MV-4-11 (cell line): ENCODE measurements at regions not wholly inside any gene's neighbourhood (a gene's known extent, or its start where the extent isn't known, plus 50 kb on each side); places are given as distances from the start of the nearest gene placed in this dataset.
A peak's percentile ranks its signal among the peaks of the same experiment; 100 is the strongest.

Experiments used
- DNase-seq: peaks from one replicate; lab custom pipeline; 2025; lab: John Stamatoyannopoulos, UW

- no peak for DNase-seq
These were observed 652.0 kb upstream of the CELF2 start for GRCh38 chr10:10365676-10366075.

DNA sequence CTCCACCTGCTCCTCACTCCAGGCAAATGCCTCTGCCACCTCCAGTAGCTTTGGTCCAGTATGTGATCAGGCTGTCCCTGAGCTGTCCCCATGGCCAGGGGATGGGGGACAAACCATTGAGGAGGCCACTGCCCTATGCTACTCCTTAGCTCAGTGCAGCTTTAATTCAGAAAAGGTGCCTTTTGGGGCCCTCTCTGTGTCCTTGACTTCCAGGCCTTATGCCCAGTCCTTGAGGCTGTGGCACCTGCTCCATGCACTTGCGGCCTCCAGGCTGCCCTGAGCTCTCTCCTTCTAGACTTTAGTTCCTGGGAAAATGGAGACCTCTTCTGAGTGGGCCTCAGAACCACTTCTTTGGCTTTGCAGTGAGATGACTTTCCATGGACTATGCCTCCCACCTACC lies 650.8 kb upstream of the CELF2 start:
- DNase-seq = no peak

DNA sequence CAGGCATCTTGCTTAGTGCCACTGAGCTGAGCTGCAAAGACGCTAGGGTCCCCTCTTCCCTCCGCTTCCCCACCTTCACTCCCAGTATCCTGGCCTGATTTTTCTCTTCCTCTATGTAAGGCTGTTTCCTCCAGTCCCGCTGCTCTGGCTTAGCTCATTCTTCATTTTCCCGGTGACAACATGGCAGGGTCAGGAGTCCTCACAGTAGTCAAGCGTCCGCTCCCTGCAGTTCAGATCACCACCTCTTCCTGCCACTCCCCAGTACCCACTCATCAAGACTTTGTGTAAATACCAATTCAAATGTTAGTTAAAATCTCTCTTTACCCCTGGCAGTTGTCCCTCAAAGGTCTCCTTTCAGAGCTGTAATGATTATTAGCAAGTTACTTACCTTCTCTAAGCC lies 650.4 kb upstream of the CELF2 start:
- no peak for DNase-seq

- no peak for DNase-seq
These were observed 648.6 kb upstream of the CELF2 start for GRCh38 chr10:10368951-10369576.

DNA sequence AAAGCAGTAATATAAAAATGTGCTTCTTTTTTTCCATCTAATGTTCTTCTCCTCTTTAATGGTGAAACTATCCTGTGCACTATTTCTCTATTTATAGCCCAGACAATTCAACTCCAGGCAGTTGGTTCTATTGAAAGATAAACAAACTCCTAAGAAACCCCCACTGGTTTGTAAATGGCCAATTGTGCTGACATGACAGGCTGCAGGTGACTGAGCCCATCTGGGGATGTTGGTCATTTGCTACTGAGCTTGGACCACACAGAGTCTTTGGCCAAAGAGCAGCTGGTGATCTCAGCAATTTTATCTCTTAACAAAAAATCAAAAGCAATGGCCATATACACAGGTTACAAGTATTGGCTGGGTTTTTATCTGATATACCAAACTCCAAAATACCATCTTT lies 631.8 kb upstream of the CELF2 start:
- no peak for DNase-seq

GRCh38 chr10:10389182-10389581 lies 628.5 kb upstream of the CELF2 start:
- no peak for DNase-seq

GRCh38 chr10:10392511-10392910 lies 625.2 kb upstream of the CELF2 start:
- DNase-seq = peak; percentile 70

- DNase-seq = peak; percentile 48
These were observed 622.6 kb upstream of the CELF2 start for GRCh38 chr10:10394933-10395658.

GRCh38 chr10:10396601-10397000 lies 621.1 kb upstream of the CELF2 start:
- no peak for DNase-seq

- no peak for DNase-seq
These were observed 619.8 kb upstream of the CELF2 start for GRCh38 chr10:10397906-10398305.

- no peak for DNase-seq
These were observed 613.9 kb upstream of the CELF2 start for GRCh38 chr10:10403762-10404161.

DNA sequence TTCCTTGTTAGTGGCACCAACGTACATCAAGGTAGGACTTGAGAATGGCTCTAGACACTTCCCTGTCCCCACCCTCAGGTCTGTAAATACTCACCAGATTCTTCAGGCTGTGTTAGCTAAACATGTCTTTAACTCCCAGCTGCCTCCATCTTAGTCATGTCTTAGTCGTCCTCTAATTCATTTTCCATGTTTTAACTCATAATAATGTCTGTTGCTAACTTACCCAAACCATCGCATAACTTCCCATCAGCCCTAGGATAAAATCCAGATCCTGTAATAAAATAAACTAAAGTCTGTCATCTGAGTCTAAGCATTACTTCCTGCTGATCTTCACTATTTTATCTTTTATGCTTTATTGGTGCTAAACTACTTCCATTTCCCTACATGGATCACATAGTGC lies 600.0 kb upstream of the CELF2 start:
- DNase-seq = no peak

GRCh38 chr10:10418387-10418786 lies 599.3 kb upstream of the CELF2 start:
- DNase-seq = peak; percentile 87

- DNase-seq = peak; percentile 71
These were observed 596.6 kb upstream of the CELF2 start for GRCh38 chr10:10421071-10421470.

DNA sequence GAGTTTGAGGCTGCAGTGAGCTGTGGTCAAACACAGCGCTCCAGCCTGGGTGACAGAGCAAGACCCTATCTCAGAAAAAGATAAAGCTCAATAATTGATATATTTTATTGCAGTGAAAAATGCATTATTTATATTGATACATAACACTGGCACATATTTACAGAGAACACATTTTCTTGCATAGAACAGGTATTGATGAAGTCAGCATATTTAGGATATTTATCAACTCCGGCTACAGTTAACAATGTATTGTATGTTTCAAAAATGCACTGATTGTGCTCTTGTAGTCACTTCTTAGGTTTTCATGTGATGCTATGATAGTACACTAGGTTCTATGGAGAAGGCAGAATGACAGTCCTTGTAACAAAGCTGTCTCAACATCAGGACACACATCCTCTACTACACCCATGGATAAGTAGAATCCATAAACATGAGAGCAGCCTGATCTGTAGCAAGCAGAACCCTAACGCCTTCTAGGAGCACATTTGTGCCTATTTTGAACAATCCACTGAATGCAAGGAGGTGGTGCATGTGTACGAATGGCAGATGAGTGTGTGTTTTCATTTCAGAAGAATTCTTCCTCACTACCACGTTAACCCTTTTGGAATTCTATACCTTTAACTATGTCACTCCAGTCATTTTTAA lies 586.1 kb upstream of the CELF2 start:
- DNase-seq = no peak

GRCh38 chr10:10432296-10433035 lies 585.2 kb upstream of the CELF2 start:
- no peak for DNase-seq

DNA sequence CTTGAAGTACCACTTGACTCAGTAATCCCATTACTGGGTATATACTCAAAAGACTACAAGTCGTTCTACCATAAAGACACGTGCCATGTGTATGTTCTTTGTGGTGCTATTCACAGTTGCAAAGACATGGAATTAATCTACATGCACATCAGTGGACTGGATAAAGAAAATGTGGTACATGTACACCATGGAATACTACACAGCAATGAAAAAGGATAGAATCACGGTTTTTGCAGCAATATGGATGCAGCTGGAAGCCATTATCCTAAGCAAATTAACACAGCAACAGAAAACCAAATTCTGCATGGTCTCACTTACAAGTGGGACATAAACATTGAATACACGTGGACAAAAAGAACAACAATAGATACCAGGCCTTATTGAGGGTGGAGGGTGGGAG lies 583.4 kb upstream of the CELF2 start:
- no peak for DNase-seq

GRCh38 chr10:10437886-10438285 lies 579.8 kb upstream of the CELF2 start:
- no peak for DNase-seq

DNA sequence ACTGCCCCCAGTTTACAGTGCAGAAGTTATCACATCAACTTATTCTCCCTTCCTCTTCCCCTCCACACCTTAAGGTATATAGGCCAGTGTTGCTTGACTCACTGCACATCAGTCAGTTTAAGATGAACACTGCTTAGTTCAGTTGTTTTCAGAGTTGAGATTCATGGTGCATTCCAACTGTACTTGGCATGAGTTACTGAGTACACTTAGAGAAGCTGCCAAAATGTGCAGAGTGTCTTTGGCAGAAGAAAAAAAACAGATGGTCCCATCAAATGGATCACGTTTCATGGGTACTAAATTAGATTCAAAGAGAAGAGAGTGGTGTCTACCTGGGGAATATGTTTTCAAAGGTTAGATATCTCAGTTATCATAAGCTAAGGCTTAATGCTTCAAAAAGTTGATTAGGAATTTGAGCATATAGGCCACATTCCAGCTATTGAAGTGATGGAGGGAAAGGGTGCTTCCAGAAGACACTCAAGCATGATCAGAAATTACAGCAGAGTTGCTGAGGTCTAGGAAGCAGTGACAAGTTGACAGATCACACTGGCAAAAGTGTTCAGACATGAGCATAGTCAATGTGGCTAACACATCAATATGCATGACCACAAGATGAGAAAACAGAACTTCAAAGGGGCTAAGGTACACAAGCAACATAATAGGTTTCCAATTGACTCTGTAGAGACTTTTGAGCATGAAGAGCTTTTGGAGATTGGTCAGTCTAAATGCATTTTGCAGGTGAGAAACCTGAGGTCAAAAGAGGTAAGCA lies 579.2 kb upstream of the CELF2 start:
- no peak for DNase-seq

DNA sequence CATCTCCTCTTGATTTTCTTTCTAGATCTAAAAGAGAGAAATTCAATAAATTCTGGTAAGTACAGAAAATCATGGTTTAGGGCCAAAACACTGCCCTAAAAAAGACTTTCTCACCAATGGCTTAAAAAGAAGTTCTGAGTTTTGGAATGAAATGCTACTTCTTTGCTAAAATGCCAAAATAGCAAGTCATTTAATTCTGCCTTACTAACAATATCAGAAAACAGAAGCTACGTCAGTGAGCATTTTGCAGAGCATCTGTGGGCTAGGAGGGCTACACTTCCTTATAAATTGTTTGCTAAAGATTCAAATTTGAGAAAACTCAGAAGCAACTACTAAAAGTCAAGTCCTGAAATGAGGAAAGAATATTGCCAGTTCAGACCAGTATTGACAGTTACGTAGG lies 560.8 kb upstream of the CELF2 start:
- no peak for DNase-seq

DNA sequence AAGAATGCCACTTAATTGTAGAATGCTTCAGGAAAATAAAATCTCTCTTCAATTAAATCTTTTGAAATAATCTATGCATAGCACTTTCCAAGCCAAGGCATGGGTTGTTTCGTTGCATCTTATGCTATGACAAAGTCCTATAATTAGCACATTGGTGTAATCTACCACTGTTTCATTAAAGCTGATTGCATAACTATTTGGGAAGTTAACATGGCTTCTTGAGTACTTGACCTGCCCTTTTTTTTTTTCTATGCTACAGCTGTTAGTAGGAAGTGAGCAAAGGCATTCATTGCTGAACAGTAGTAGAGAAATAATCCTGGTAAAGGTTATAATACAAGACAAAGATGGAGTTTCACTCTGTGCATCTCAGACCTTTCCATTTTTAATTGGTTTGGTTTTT lies 557.2 kb upstream of the CELF2 start:
- DNase-seq = no peak
